ENCODE measurements at regions not wholly inside any gene's neighbourhood (a gene's known extent, or its start where the extent isn't known, plus 50 kb on each side); places are given as distances from the start of the nearest gene placed in this dataset.

- DNase-seq: no peak
Measured at GRCh38 chr7:41163991-41164390, 538.9 kb downstream of the INHBA start.

- no peak for DNase-seq
Measured at GRCh38 chr7:41162612-41163011, 540.3 kb downstream of the INHBA start.

GRCh38 chr7:41161041-41161587, 541.8 kb downstream of the INHBA start:
- DNase-seq: no peak

GRCh38 chr7:41156268-41156667, 546.6 kb downstream of the INHBA start:
- no peak for DNase-seq

- DNase-seq: no peak
Measured at GRCh38 chr7:41153268-41153667, 549.6 kb downstream of the INHBA start.

- DNase-seq: no peak
Measured at GRCh38 chr7:41152179-41152678, 550.7 kb downstream of the INHBA start.

GRCh38 chr7:41149576-41149975, 553.3 kb downstream of the INHBA start:
- DNase-seq: no peak

GRCh38 chr7:41148521-41148951, 554.4 kb downstream of the INHBA start:
- DNase-seq: no peak

GRCh38 chr7:41147606-41148485, 555.0 kb downstream of the INHBA start:
- DNase-seq: no peak

- no peak for DNase-seq
Measured at GRCh38 chr7:41146429-41146828, 556.5 kb downstream of the INHBA start.

- DNase-seq: no peak
Measured at GRCh38 chr7:41145656-41146055, 557.2 kb downstream of the INHBA start.

- DNase-seq: no peak
Measured at GRCh38 chr7:41142904-41143473, 559.9 kb downstream of the INHBA start.

- DNase-seq: no peak
Measured at GRCh38 chr7:41139789-41140188, 563.1 kb downstream of the INHBA start.

GRCh38 chr7:41136551-41136950, 566.3 kb downstream of the INHBA start:
- peak in 1 of 5 donors; percentile 7 for DNase-seq

- DNase-seq: no peak
Measured at GRCh38 chr7:41135511-41135910, 567.4 kb downstream of the INHBA start.

- no peak for DNase-seq
Measured at GRCh38 chr7:41134300-41135255, 568.3 kb downstream of the INHBA start.

- no peak for DNase-seq
Measured at GRCh38 chr7:41133690-41134299, 569.1 kb downstream of the INHBA start.

- DNase-seq: no peak
Measured at GRCh38 chr7:41131956-41132355, 570.9 kb downstream of the INHBA start.

- no peak for DNase-seq
Measured at GRCh38 chr7:41130561-41131236, 572.2 kb downstream of the INHBA start.

- DNase-seq: no peak
Measured at GRCh38 chr7:41130086-41130485, 572.8 kb downstream of the INHBA start.

GRCh38 chr7:41125343-41125742, 577.5 kb downstream of the INHBA start:
- DNase-seq: no peak

All from T-helper 1 cell (primary cell).